Naive thymus-derived CD4-positive, alpha-beta T cell (primary cell): ENCODE measurements at regions not wholly inside any gene's neighbourhood (a gene's known extent, or its start where the extent isn't known, plus 50 kb on each side); places are given as distances from the start of the nearest gene placed in this dataset.

Experiments
- ATAC-seq: fragments of 150-1000 bp; cut with Tn5 transposase; 2 replicates; pipeline ENCODE4 v1.10.0; 2021; ENCODE audit warnings: mild to moderate bottlenecking, moderate library complexity
- CTCF ChIA-PET: fragments of 350-600 bp; sonication (Branson Sonifier 250); formaldehyde crosslinking; loops from one replicate; lab custom pipeline; 2021; ENCODE audit warnings: antibody characterized with exemption; lab: Charles Lee
- POLR2A ChIA-PET: fragments of 350-600 bp; sonication (Branson Sonifier 250); formaldehyde crosslinking; loops from one replicate; lab custom pipeline; 2021; ENCODE audit warnings: antibody characterized with exemption, inconsistent platforms; lab: Charles Lee
- DNase-seq, 9 donors: peaks; one replicate each; pipeline versions ENCODE4 v3.0.0 to v3.0.0-alpha.2; 2020 to 2022; ENCODE audit warnings: mixed read lengths in 1 of 9
- H3K27ac ChIP-seq: one replicate; pipeline ENCODE4 v1.7.0; 2013; ENCODE audit warnings: mild to moderate bottlenecking, low read depth, low read length, moderate library complexity
- H3K27me3 ChIP-seq, 2 donors: one replicate each; pipeline ENCODE4 v1.7.0; 2013; ENCODE audit warnings: low read length in 2 of 2, mild to moderate bottlenecking in 2 of 2, moderate library complexity in 2 of 2; ENCODE audit not compliant: control insufficient read depth in 2 of 2, insufficient read depth in 2 of 2
- H3K36me3 ChIP-seq, 3 experiments: 1 replicate in 2 of 3; 2 replicates in 1 of 3; pipeline ENCODE4 v1.7.0; 2013; ENCODE audit warnings: low read length in 3 of 3, mild to moderate bottlenecking in 3 of 3, moderate library complexity in 1 of 3; ENCODE audit not compliant: insufficient read depth in 3 of 3, control insufficient read depth in 2 of 3
- H3K4me1 ChIP-seq, 2 donors: one replicate each; pipeline ENCODE4 v1.7.0; 2013; ENCODE audit warnings: low read length in 2 of 2, mild to moderate bottlenecking in 2 of 2, moderate library complexity in 1 of 2; ENCODE audit not compliant: control insufficient read depth in 2 of 2, insufficient read depth in 2 of 2
- H3K4me3 ChIP-seq: 2 replicates; pipeline ENCODE4 v1.7.0; 2013; ENCODE audit warnings: mild to moderate bottlenecking, low read length
- H3K9me3 ChIP-seq, 3 experiments: 1 replicate in 2 of 3; 2 replicates in 1 of 3; pipeline ENCODE4 v1.7.0; 2013; ENCODE audit warnings: low read length in 3 of 3; ENCODE audit not compliant: control insufficient read depth in 2 of 3
- H3K27ac Mint-ChIP-seq, 9 donors: one replicate each; pipeline ENCODE4 v1.8.0; 2020 to 2022; ENCODE audit warnings: mixed read lengths in 9 of 9, mild to moderate bottlenecking in 8 of 9, moderate library complexity in 5 of 9, inconsistent platforms in 2 of 9
- H3K27me3 Mint-ChIP-seq, 5 donors: one replicate each; pipeline ENCODE4 v1.8.0; 2021 to 2022; ENCODE audit warnings: mixed read lengths in 5 of 5, mild to moderate bottlenecking in 1 of 5
- H3K36me3 Mint-ChIP-seq, 5 donors: one replicate each; pipeline ENCODE4 v1.8.0; 2020 to 2022; ENCODE audit warnings: mixed read lengths in 5 of 5, mild to moderate bottlenecking in 3 of 5, inconsistent platforms in 1 of 5
- H3K4me1 Mint-ChIP-seq, 7 donors: one replicate each; pipeline ENCODE4 v1.8.0; 2020 to 2022; ENCODE audit warnings: mixed read lengths in 7 of 7, mild to moderate bottlenecking in 3 of 7, inconsistent platforms in 1 of 7
- H3K4me3 Mint-ChIP-seq, 10 donors: one replicate each; pipeline ENCODE4 v1.8.0; 2020 to 2022; ENCODE audit warnings: mild to moderate bottlenecking in 10 of 10, mixed read lengths in 10 of 10, moderate library complexity in 6 of 10, inconsistent platforms in 2 of 10
- H3K9me3 Mint-ChIP-seq, 11 donors: one replicate each; pipeline ENCODE4 v1.8.0; 2020 to 2022; ENCODE audit warnings: mixed read lengths in 11 of 11, mild to moderate bottlenecking in 4 of 11, inconsistent platforms in 1 of 11, moderate library complexity in 1 of 11
- intact Hi-C, 2 donors: fragments of 100-400 bp; cut with micrococcal nuclease; formaldehyde crosslinking; loops; one replicate each; pipeline ENCODE4 v1.15.1; 2023

DNA sequence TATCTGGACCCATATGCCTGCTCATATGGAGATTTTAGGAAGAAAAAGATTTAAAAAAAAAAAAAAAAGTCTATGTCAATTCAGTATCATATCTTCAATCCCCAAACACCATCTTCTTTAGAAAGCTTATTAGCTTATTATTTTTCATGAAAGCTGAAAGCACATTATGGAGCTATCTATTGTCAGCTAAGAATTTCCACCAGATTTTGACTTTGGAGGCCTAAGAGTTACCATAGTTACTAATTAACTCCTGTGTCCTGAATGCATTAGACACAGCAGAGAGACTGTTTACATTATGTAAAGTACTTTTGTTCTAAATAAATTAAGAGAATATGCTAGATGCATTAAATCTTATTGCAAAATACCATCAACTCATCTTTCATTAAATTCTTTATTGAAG lies 255.5 kb upstream of the NRSN1 start:
- no peaks in the 10 kb centered on the region for H3K36me3 Mint-ChIP-seq
- DNase-seq = no peak

DNA sequence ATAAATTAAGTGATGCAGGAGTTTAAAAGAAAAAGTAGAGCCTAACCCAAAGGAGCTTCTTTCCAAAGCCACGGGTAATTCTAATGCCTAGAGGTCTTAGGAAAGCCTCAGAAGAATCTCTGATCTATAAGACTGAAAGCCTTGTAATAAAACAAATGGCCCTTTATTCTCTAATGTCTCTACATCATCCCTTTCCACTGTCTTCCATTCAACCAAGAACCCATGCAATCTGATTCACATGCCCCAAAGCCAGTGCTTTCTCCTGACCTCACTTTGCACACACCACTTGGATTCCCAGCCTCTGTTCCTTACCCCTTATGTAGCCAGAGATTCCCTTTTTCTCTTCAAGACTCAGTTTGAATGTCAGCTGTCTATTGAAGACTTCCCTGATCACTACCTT lies 252.9 kb upstream of the NRSN1 start:
- Mint-ChIP-seq H3K27me3 (no peaks in the 10 kb centered on the region), H3K9me3 (no peaks in the 10 kb centered on the region), H3K36me3 (no peaks in the 10 kb centered on the region), H3K27ac (no peak overlapping the region), H3K4me1 (no peaks in the 10 kb centered on the region), H3K4me3 (no peak overlapping the region)
- no peak overlapping the region for H3K27ac ChIP-seq
- POLR2A ChIA-PET = no interaction called here
- no peaks in the 10 kb centered on the region for H3K9me3 ChIP-seq
- intact Hi-C loops = no loop called here
- DNase-seq = no peak
- H3K36me3 ChIP-seq = no peaks in the 10 kb centered on the region
- no peaks in the 10 kb centered on the region for H3K27me3 ChIP-seq
- no peak overlapping the region for H3K4me3 ChIP-seq
- no peak for ATAC-seq
- CTCF ChIA-PET = no interaction called here
- no peaks in the 10 kb centered on the region for H3K4me1 ChIP-seq

More for the DNA sequence above, 255.5 kb upstream of the NRSN1 start:
- Histone ChIP-seq H3K27ac (no peak overlapping the region), H3K9me3 (no peaks in the 10 kb centered on the region), H3K4me1 (no peaks in the 10 kb centered on the region), H3K27me3 (no peaks in the 10 kb centered on the region), H3K4me3 (no peak overlapping the region), H3K36me3 (no peaks in the 10 kb centered on the region)
- no peak overlapping the region for H3K27ac Mint-ChIP-seq
- no peaks in the 10 kb centered on the region for H3K4me1 Mint-ChIP-seq
- no peaks in the 10 kb centered on the region for H3K27me3 Mint-ChIP-seq
- ATAC-seq = no peak
- no peak overlapping the region for H3K4me3 Mint-ChIP-seq
- intact Hi-C loops = no loop called here
- POLR2A ChIA-PET = no interaction called here
- H3K9me3 Mint-ChIP-seq = peaks cover 0 to 2% (median 0%) of the 10 kb centered on the region in 11 donors
- CTCF ChIA-PET = no interaction called here

DNA sequence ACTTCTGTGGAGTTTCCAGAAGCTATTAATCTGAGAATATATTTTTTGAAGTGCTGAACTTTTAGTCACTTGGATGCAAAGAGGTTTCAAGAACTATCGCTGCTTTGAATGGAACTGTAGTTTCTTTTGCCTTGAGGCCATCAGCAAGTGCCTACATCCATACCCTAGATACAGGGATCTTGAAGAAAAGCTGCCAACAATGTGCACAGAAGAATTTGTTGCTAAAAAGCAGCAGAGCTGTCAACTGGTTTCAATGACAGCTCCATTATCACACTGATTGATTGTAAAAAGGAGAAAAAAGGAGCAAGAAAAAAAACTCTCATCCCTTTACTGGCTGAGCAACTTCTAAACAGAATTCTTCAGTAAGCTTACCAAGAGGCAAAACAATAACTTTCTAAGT lies 251.0 kb upstream of the NRSN1 start:
- H3K27ac Mint-ChIP-seq = no peak overlapping the region
- POLR2A ChIA-PET = no interaction called here
- CTCF ChIA-PET = no interaction called here

DNA sequence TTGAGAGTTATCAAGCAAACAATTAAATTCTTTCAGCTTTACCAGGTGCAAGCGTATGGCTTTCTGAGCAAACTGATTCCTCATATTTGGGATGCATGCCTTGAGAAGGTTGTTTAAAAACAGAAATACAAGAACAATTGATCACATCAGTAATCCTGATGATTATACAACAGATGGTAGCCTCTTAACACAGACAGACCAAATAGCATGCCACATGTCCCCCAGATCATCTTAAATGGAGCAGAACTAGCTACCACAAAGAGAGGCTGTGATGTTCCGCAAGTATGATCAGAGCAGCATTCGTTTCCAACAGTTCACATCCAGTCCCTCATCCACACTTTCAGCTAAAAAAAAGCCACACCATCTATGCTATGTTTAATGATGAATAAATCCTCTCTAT lies 246.2 kb upstream of the NRSN1 start:
- H3K36me3 ChIP-seq = no peaks in the 10 kb centered on the region
- DNase-seq (no peak), ATAC-seq (no peak)
- H3K4me1 Mint-ChIP-seq = no peaks in the 10 kb centered on the region
- H3K36me3 Mint-ChIP-seq = no peaks in the 10 kb centered on the region
- ChIA-PET CTCF (no interaction called here), POLR2A (no interaction called here)
- no peaks in the 10 kb centered on the region for H3K4me1 ChIP-seq
- no peaks in the 10 kb centered on the region for H3K9me3 ChIP-seq
- H3K4me3 Mint-ChIP-seq = no peak overlapping the region
- H3K27me3 ChIP-seq = no peaks in the 10 kb centered on the region
- H3K27ac Mint-ChIP-seq = no peak overlapping the region
- H3K4me3 ChIP-seq = no peak overlapping the region
- no peak overlapping the region for H3K27ac ChIP-seq
- H3K27me3 Mint-ChIP-seq = peaks cover 0 to 5% (median 0%) of the 10 kb centered on the region in 5 donors
- H3K9me3 Mint-ChIP-seq = peaks cover 0 to 12% (median 0%) of the 10 kb centered on the region in 11 donors
- intact Hi-C loops = no loop called here

More for the DNA sequence above, 251.0 kb upstream of the NRSN1 start:
- Histone ChIP-seq H3K9me3 (no peaks in the 10 kb centered on the region), H3K4me3 (no peak overlapping the region), H3K27ac (no peak overlapping the region), H3K36me3 (no peaks in the 10 kb centered on the region), H3K27me3 (no peaks in the 10 kb centered on the region), H3K4me1 (no peaks in the 10 kb centered on the region)
- H3K36me3 Mint-ChIP-seq = no peaks in the 10 kb centered on the region
- intact Hi-C loops = no loop called here
- no peaks in the 10 kb centered on the region for H3K4me1 Mint-ChIP-seq
- DNase-seq (no peak), ATAC-seq (no peak)
- H3K27me3 Mint-ChIP-seq = no peaks in the 10 kb centered on the region
- H3K9me3 Mint-ChIP-seq = no peaks in the 10 kb centered on the region
- no peak overlapping the region for H3K4me3 Mint-ChIP-seq

DNA sequence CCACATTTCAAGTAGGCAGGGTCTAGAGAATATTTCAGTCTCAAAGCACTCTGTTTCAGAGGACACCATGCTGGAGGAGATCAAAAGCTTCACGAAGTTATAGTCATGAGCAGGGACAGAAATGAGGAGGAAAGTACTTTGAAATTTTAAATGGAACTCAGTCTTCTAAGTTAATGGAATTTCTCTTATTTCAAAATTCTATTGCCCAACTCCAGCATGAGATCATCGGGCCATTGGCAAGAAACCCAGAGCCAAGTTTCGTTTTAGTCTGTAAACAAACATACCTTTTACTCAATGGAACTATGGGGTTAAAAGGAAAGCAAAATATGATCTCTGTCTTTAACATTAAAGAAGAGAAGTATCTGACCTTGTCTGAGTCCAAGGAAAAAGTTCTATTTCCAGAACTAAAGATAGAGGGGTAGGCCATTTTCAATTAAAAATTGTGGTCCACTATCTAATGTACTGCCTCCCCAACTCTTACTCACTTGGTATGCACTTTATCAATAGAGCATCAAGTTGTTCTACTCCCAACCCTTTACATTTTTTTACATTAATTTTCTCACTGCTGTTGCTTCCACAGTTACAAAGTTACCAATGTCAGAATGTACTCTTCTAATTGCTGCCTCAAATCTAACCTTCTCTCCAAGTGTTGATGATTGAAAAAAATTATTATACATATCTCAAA lies 235.3 kb upstream of the NRSN1 start:
- Mint-ChIP-seq H3K4me3 (no peak overlapping the region), H3K9me3 (peaks cover 0 to 20% (median 0%) of the 10 kb centered on the region in 11 donors), H3K27ac (no peak overlapping the region), H3K27me3 (peaks cover 0 to 4% (median 0%) of the 10 kb centered on the region in 5 donors), H3K36me3 (no peaks in the 10 kb centered on the region), H3K4me1 (no peaks in the 10 kb centered on the region)
- ATAC-seq (no peak), DNase-seq (no peak)
- H3K9me3 ChIP-seq = no peaks in the 10 kb centered on the region
- no peak overlapping the region for H3K27ac ChIP-seq
- H3K27me3 ChIP-seq = no peaks in the 10 kb centered on the region
- no peak overlapping the region for H3K4me3 ChIP-seq
- intact Hi-C loops = no loop called here
- no peaks in the 10 kb centered on the region for H3K36me3 ChIP-seq
- POLR2A ChIA-PET = no interaction called here
- CTCF ChIA-PET = no interaction called here
- H3K4me1 ChIP-seq = no peaks in the 10 kb centered on the region

DNA sequence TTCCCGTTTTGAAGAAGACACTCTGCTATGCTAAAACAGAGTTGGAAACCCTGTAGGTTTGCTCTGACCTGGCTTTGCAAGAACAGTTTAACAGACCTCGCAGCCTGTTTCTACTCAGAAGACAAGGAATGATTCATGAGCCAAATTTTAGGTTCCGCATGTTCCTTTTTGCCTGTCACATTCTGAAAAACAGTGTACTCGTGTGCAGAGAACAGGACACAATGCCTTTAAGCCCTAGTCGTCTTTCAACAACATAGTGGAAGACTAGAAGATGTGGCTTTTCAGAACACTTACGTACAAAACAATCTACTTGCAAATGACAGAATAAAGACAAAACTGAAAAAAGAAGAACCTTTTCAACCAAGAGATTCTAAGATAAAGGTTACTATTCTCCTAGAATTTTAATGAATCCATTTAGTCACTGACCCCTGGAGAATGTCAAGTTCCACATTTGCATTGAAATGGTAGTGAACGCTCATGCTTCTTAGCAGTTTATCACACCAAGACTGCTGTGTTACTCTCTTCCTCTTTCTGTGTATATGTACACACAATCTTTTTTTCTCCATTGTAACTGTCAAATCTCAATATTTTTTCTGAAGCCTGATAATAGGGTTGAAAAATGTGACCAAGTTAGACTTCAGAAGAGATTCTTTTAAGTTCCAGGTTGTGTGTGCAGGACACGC lies 220.7 kb upstream of the NRSN1 start:
- Mint-ChIP-seq H3K27me3 (peaks cover 0 to 7% (median 0%) of the 10 kb centered on the region in 5 donors), H3K9me3 (peaks cover 0 to 15% (median 2%) of the 10 kb centered on the region in 11 donors), H3K36me3 (no peaks in the 10 kb centered on the region), H3K27ac (no peak overlapping the region), H3K4me1 (peaks cover 0 to 3% (median 0%) of the 10 kb centered on the region in 7 donors), H3K4me3 (no peak overlapping the region)
- ATAC-seq = no peak
- Histone ChIP-seq H3K4me1 (no peaks in the 10 kb centered on the region), H3K9me3 (no peaks in the 10 kb centered on the region), H3K36me3 (no peaks in the 10 kb centered on the region), H3K27me3 (no peaks in the 10 kb centered on the region), H3K4me3 (no peak overlapping the region), H3K27ac (no peak overlapping the region)
- POLR2A ChIA-PET = no interaction called here
- CTCF ChIA-PET = no interaction called here
- intact Hi-C loops = no loop called here
- DNase-seq = no peak

DNA sequence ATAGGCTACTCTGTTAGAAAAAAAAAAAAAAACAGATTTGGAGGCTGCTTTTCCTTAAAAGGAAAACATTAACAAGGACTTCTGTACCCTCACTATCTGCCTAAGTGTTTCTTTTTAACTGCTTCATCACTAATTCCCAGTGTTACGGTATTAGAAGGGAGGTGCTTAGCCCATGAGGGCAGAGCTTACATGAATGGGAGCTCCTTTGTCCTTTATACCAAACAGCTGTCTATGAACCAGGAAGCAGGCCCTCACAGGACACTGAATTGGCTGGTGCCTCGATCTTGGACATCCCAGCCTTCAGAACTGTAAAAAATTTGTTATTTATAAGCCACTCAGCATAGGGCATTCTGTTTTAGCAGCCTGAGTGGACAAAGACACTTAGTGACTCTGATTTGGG lies 215.6 kb upstream of the NRSN1 start:
- ChIA-PET CTCF (no interaction called here), POLR2A (no interaction called here)
- Mint-ChIP-seq H3K36me3 (no peaks in the 10 kb centered on the region), H3K9me3 (peaks cover 0 to 16% (median 3%) of the 10 kb centered on the region in 11 donors), H3K4me1 (peaks cover 0 to 3% (median 0%) of the 10 kb centered on the region in 7 donors), H3K4me3 (no peak overlapping the region), H3K27ac (no peak overlapping the region), H3K27me3 (peaks cover 0 to 3% (median 0%) of the 10 kb centered on the region in 5 donors)
- ATAC-seq (no peak), DNase-seq (no peak)
- Histone ChIP-seq H3K36me3 (no peaks in the 10 kb centered on the region), H3K4me1 (no peaks in the 10 kb centered on the region), H3K4me3 (no peak overlapping the region), H3K27me3 (no peaks in the 10 kb centered on the region), H3K27ac (no peak overlapping the region), H3K9me3 (no peaks in the 10 kb centered on the region)
- intact Hi-C loops = no loop called here
